HG03097 (cell line): ENCODE measurements at regions not wholly inside any gene's neighbourhood (a gene's known extent, or its start where the extent isn't known, plus 50 kb on each side); places are given as distances from the start of the nearest gene placed in this dataset.

Experiments
- ATAC-seq: cut with Tn5 transposase; IDR thresholded peaks from one replicate; pipeline ENCODE4 v1.9.1; 2021; ENCODE audit not compliant: unreplicated experiment, low FRiP score

- no peak for ATAC-seq
Observed at GRCh38 chr11:121950160-121950559, 165.9 kb downstream of the BLID start.

GRCh38 chr11:121946514-121946913 is 169.5 kb downstream of the BLID start:
- no peak for ATAC-seq

GRCh38 chr11:121944556-121945230 is 171.3 kb downstream of the BLID start:
- ATAC-seq, result no peak

- ATAC-seq, result no peak
Observed at GRCh38 chr11:121938076-121938475, 177.9 kb downstream of the BLID start.

GRCh38 chr11:121936781-121937447 is 179.1 kb downstream of the BLID start:
- no peak for ATAC-seq

- ATAC-seq, result no peak
Observed at GRCh38 chr11:121936370-121936769, 179.6 kb downstream of the BLID start.

GRCh38 chr11:121933694-121934093 is 182.3 kb downstream of the BLID start:
- no peak for ATAC-seq

- ATAC-seq, result no peak
Observed at GRCh38 chr11:121933294-121933693, 182.7 kb downstream of the BLID start.

- no peak for ATAC-seq
Observed at GRCh38 chr11:121932646-121933185, 183.3 kb downstream of the BLID start.

- no peak for ATAC-seq
Observed at GRCh38 chr11:121931748-121932352, 184.2 kb downstream of the BLID start.

- ATAC-seq, result no peak
Observed at GRCh38 chr11:121931121-121931520, 184.9 kb downstream of the BLID start.

- ATAC-seq, result no peak
Observed at GRCh38 chr11:121930004-121930965, 185.7 kb downstream of the BLID start.

- ATAC-seq, result no peak
Observed at GRCh38 chr11:121929581-121929980, 186.4 kb downstream of the BLID start.

- ATAC-seq, result no peak
Observed at GRCh38 chr11:121928597-121929580, 187.1 kb downstream of the BLID start.

- ATAC-seq, result no peak
Observed at GRCh38 chr11:121927789-121928188, 188.2 kb downstream of the BLID start.

- no peak for ATAC-seq
Observed at GRCh38 chr11:121927097-121927785, 188.8 kb downstream of the BLID start.

GRCh38 chr11:121924191-121924590 is 191.8 kb downstream of the BLID start:
- no peak for ATAC-seq

GRCh38 chr11:121917482-121917881 is 198.5 kb downstream of the BLID start:
- ATAC-seq, result no peak
